IPS DF 4.7 (cell line): ENCODE measurements at regions not wholly inside any gene's neighbourhood (a gene's known extent, or its start where the extent isn't known, plus 50 kb on each side); places are given as distances from the start of the nearest gene placed in this dataset.

Experiments used
- DNase-seq: peaks from one replicate; pipeline ENCODE4 v3.0.0-alpha.2; 2013; ENCODE audit warnings: low spot score; ENCODE audit errors: extremely low read depth

GRCh38 chr12:111180426-111181142 is 188.3 kb downstream of the PHETA1 start:
- DNase-seq = no peak

- DNase-seq = no peak
Measured at GRCh38 chr12:111178181-111179081, 190.5 kb downstream of the PHETA1 start.

- DNase-seq = no peak
Measured at GRCh38 chr12:111175396-111176094, 193.3 kb downstream of the PHETA1 start.

GRCh38 chr12:111174961-111175345 is 193.9 kb downstream of the PHETA1 start:
- DNase-seq = no peak

- DNase-seq = no peak
Measured at GRCh38 chr12:111174251-111174960, 194.5 kb downstream of the PHETA1 start.

- no peak for DNase-seq
Measured at GRCh38 chr12:111173836-111174235, 195.1 kb downstream of the PHETA1 start.

GRCh38 chr12:111173391-111173790 is 195.5 kb downstream of the PHETA1 start:
- no peak for DNase-seq

- no peak for DNase-seq
Measured at GRCh38 chr12:111172786-111173185, 196.1 kb downstream of the PHETA1 start.

GRCh38 chr12:111171832-111172231 is 197.1 kb downstream of the PHETA1 start:
- no peak for DNase-seq

- DNase-seq = no peak
Measured at GRCh38 chr12:111171345-111171744, 197.6 kb downstream of the PHETA1 start.

- no peak for DNase-seq
Measured at GRCh38 chr12:111170543-111170942, 198.4 kb downstream of the PHETA1 start.

GRCh38 chr12:111169456-111169855 is 199.4 kb downstream of the PHETA1 start:
- no peak for DNase-seq

GRCh38 chr12:111169032-111169431 is 199.9 kb downstream of the PHETA1 start:
- no peak for DNase-seq

- no peak for DNase-seq
Measured at GRCh38 chr12:111168009-111168900, 200.6 kb downstream of the PHETA1 start.

- DNase-seq = no peak
Measured at GRCh38 chr12:111166779-111167540, 201.9 kb downstream of the PHETA1 start.

- no peak for DNase-seq
Measured at GRCh38 chr12:111164833-111165525, 203.9 kb downstream of the PHETA1 start.

GRCh38 chr12:111163422-111163821 is 205.5 kb downstream of the PHETA1 start:
- DNase-seq = no peak

GRCh38 chr12:111161898-111162297 is 207.0 kb downstream of the PHETA1 start:
- DNase-seq = no peak
